ENCODE measurements at regions not wholly inside any gene's neighbourhood (a gene's known extent, or its start where the extent isn't known, plus 50 kb on each side); places are given as distances from the start of the nearest gene placed in this dataset.

- Histone ChIP-seq H3K4me1 (ENCODE audit: insufficient read depth) (peaks cover 10% of the 10 kb centered on the region), H2AFZ (no peak overlapping the region), H3K27ac (no peak overlapping the region), H3K9ac (no peak overlapping the region), H3K79me2 (ENCODE audit: insufficient read depth) (no peaks in the 10 kb centered on the region), H3K27me3 (replicated peaks; ENCODE audit: insufficient read depth) (no peaks in the 10 kb centered on the region), H4K20me1 (ENCODE audit: insufficient read depth) (no peaks in the 10 kb centered on the region), H3F3A (ENCODE audit: insufficient read depth) (no peaks in the 10 kb centered on the region), H3K36me3 (ENCODE audit: low read depth) (no peaks in the 10 kb centered on the region), H3K9me3 (ENCODE audit: low read depth) (no peaks in the 10 kb centered on the region), H3K4me3 (no peak overlapping the region), H3K9me2 (ENCODE audit: insufficient read depth) (no peaks in the 10 kb centered on the region), H3K4me2 (ENCODE audit: unreplicated experiment) (no peak overlapping the region)
- in situ Hi-C loops (cut with MboI): no loop called here
- 77 to 87% methylated on average over 2 of the region's 2 CpGs for WGBS, 2 experiments (ENCODE audit: low coverage in 1 of 2, low lambda C conversion rate in 2 of 2, missing lambda C conversion rate in 2 of 2)
- no peak for TF ChIP-seq EZH2phosphoT487 (IDR thresholded peaks at IDR 0.05; ENCODE audit: insufficient read depth, low read depth)
- no peak for TF ChIP-seq EZH2 (IDR thresholded peaks at IDR 0.05; ENCODE audit: insufficient read depth, poor library complexity, severe bottlenecking)
- no peak for DNase-seq
Measured at GRCh38 chr3:64975147-64975546, 287.3 kb upstream of the ADAMTS9 start.

GRCh38 chr3:64974401-64974800 is 286.6 kb upstream of the ADAMTS9 start:
- no peaks in the 10 kb centered on the region for H3K27me3 ChIP-seq (replicated peaks; ENCODE audit: insufficient read depth)
- no peaks in the 10 kb centered on the region for H3K9me3 ChIP-seq (ENCODE audit: low read depth)
- H4K20me1 ChIP-seq (ENCODE audit: insufficient read depth): no peaks in the 10 kb centered on the region
- peaks cover 10% of the 10 kb centered on the region for H3K4me1 ChIP-seq (ENCODE audit: insufficient read depth)
- no peaks in the 10 kb centered on the region for H3K79me2 ChIP-seq (ENCODE audit: insufficient read depth)
- H3K9ac ChIP-seq: no peak overlapping the region
- H3K4me3 ChIP-seq: no peak overlapping the region
- WGBS, 2 experiments (ENCODE audit: low coverage in 1 of 2, low lambda C conversion rate in 2 of 2, missing lambda C conversion rate in 2 of 2): 71 to 72% methylated on average over 5 of the region's 5 CpGs
- TF ChIP-seq EZH2phosphoT487 (IDR thresholded peaks at IDR 0.05; ENCODE audit: insufficient read depth, low read depth): no peak
- no peak for TF ChIP-seq EZH2 (IDR thresholded peaks at IDR 0.05; ENCODE audit: insufficient read depth, poor library complexity, severe bottlenecking)
- no peaks in the 10 kb centered on the region for H3K9me2 ChIP-seq (ENCODE audit: insufficient read depth)
- H3K4me2 ChIP-seq (ENCODE audit: unreplicated experiment): no peak overlapping the region
- in situ Hi-C loops (cut with MboI): no loop called here
- H3K27ac ChIP-seq: no peak overlapping the region
- DNase-seq: no peak
- H2AFZ ChIP-seq: no peak overlapping the region
- no peaks in the 10 kb centered on the region for H3K36me3 ChIP-seq (ENCODE audit: low read depth)
- no peaks in the 10 kb centered on the region for H3F3A ChIP-seq (ENCODE audit: insufficient read depth)

GRCh38 chr3:64972793-64973192 is 285.0 kb upstream of the ADAMTS9 start:
- Histone ChIP-seq H3K4me2 (ENCODE audit: unreplicated experiment) (no peak overlapping the region), H3F3A (ENCODE audit: insufficient read depth) (no peaks in the 10 kb centered on the region), H4K20me1 (ENCODE audit: insufficient read depth) (no peaks in the 10 kb centered on the region), H3K4me1 (ENCODE audit: insufficient read depth) (peaks cover 10% of the 10 kb centered on the region), H3K4me3 (no peak overlapping the region), H2AFZ (no peak overlapping the region), H3K79me2 (ENCODE audit: insufficient read depth) (no peaks in the 10 kb centered on the region), H3K9me3 (ENCODE audit: low read depth) (no peaks in the 10 kb centered on the region), H3K27ac (no peak overlapping the region), H3K9ac (no peak overlapping the region), H3K27me3 (replicated peaks; ENCODE audit: insufficient read depth) (no peaks in the 10 kb centered on the region), H3K36me3 (ENCODE audit: low read depth) (no peaks in the 10 kb centered on the region), H3K9me2 (ENCODE audit: insufficient read depth) (no peaks in the 10 kb centered on the region)
- 70 to 79% methylated on average over 1 of the region's 1 CpG for WGBS, 2 experiments (ENCODE audit: low coverage in 1 of 2, low lambda C conversion rate in 2 of 2, missing lambda C conversion rate in 2 of 2)
- DNase-seq: peak; percentile 23
- in situ Hi-C loops (cut with MboI): no loop called here
- TF ChIP-seq EZH2 (IDR thresholded peaks at IDR 0.05; ENCODE audit: insufficient read depth, poor library complexity, severe bottlenecking) (no peak), EZH2phosphoT487 (IDR thresholded peaks at IDR 0.05; ENCODE audit: insufficient read depth, low read depth) (no peak)

- TF ChIP-seq EZH2 (IDR thresholded peaks at IDR 0.05; ENCODE audit: insufficient read depth, poor library complexity, severe bottlenecking): no peak
- no peak for TF ChIP-seq EZH2phosphoT487 (IDR thresholded peaks at IDR 0.05; ENCODE audit: insufficient read depth, low read depth)
- H3F3A ChIP-seq (ENCODE audit: insufficient read depth): no peaks in the 10 kb centered on the region
- H3K9ac ChIP-seq: no peak overlapping the region
- no peaks in the 10 kb centered on the region for H3K9me2 ChIP-seq (ENCODE audit: insufficient read depth)
- no peaks in the 10 kb centered on the region for H3K36me3 ChIP-seq (ENCODE audit: low read depth)
- DNase-seq: no peak
- no peak overlapping the region for H3K27ac ChIP-seq
- no peaks in the 10 kb centered on the region for H4K20me1 ChIP-seq (ENCODE audit: insufficient read depth)
- H3K79me2 ChIP-seq (ENCODE audit: insufficient read depth): no peaks in the 10 kb centered on the region
- H2AFZ ChIP-seq: no peak overlapping the region
- H3K9me3 ChIP-seq (ENCODE audit: low read depth): no peaks in the 10 kb centered on the region
- H3K4me2 ChIP-seq (ENCODE audit: unreplicated experiment): no peak overlapping the region
- H3K4me1 ChIP-seq (ENCODE audit: insufficient read depth): no peaks in the 10 kb centered on the region
- no peaks in the 10 kb centered on the region for H3K27me3 ChIP-seq (replicated peaks; ENCODE audit: insufficient read depth)
- in situ Hi-C loops (cut with MboI): no loop called here
- 58 to 62% methylated on average over 1 of the region's 1 CpG for WGBS, 2 experiments (ENCODE audit: low coverage in 1 of 2, low lambda C conversion rate in 2 of 2, missing lambda C conversion rate in 2 of 2)
- H3K4me3 ChIP-seq: no peak overlapping the region
Measured at GRCh38 chr3:64971602-64972001, 283.8 kb upstream of the ADAMTS9 start.

GRCh38 chr3:64970634-64971033 is 282.8 kb upstream of the ADAMTS9 start:
- H3K4me3 ChIP-seq: no peak overlapping the region
- no peak for DNase-seq
- no peaks in the 10 kb centered on the region for H3K79me2 ChIP-seq (ENCODE audit: insufficient read depth)
- H3K4me1 ChIP-seq (ENCODE audit: insufficient read depth): no peaks in the 10 kb centered on the region
- H3K4me2 ChIP-seq (ENCODE audit: unreplicated experiment): no peak overlapping the region
- H2AFZ ChIP-seq: no peak overlapping the region
- no peak overlapping the region for H3K9ac ChIP-seq
- WGBS, 2 experiments (ENCODE audit: low coverage in 1 of 2, low lambda C conversion rate in 2 of 2, missing lambda C conversion rate in 2 of 2): 55 to 61% methylated on average over 3 of the region's 3 CpGs
- H3K36me3 ChIP-seq (ENCODE audit: low read depth): no peaks in the 10 kb centered on the region
- no peaks in the 10 kb centered on the region for H3F3A ChIP-seq (ENCODE audit: insufficient read depth)
- in situ Hi-C loops (cut with MboI): no loop called here
- H3K9me3 ChIP-seq (ENCODE audit: low read depth): no peaks in the 10 kb centered on the region
- H3K27me3 ChIP-seq (replicated peaks; ENCODE audit: insufficient read depth): no peaks in the 10 kb centered on the region
- H3K9me2 ChIP-seq (ENCODE audit: insufficient read depth): no peaks in the 10 kb centered on the region
- no peak overlapping the region for H3K27ac ChIP-seq
- no peak for TF ChIP-seq EZH2 (IDR thresholded peaks at IDR 0.05; ENCODE audit: insufficient read depth, poor library complexity, severe bottlenecking)
- TF ChIP-seq EZH2phosphoT487 (IDR thresholded peaks at IDR 0.05; ENCODE audit: insufficient read depth, low read depth): no peak
- no peaks in the 10 kb centered on the region for H4K20me1 ChIP-seq (ENCODE audit: insufficient read depth)
